Stimulated activated CD4-positive, alpha-beta T cell treated with anti-CD3 and anti-CD28 coated beads, Interleukin-12 subunit alpha, Interleukin-12 subunit beta, amount 100 ng/mL, for 4 hours (primary cell): ENCODE measurements at regions not wholly inside any gene's neighbourhood (a gene's known extent, or its start where the extent isn't known, plus 50 kb on each side); places are given as distances from the start of the nearest gene placed in this dataset.
"Not testable (repeated sequence)": the region's sequence is repeated elsewhere in the genome, so short reads cannot be mapped to it uniquely, and the experiment has no call there.

Experiments
- DNase-seq: peaks from one replicate; pipeline ENCODE4 v3.0.0-alpha.2; 2020

- no peak for DNase-seq
Measured at GRCh38 chr10:89954061-89954460, 252.7 kb downstream of the KIF20B start.

- no peak for DNase-seq
Measured at GRCh38 chr10:89954787-89955566, 253.6 kb downstream of the KIF20B start.

DNA sequence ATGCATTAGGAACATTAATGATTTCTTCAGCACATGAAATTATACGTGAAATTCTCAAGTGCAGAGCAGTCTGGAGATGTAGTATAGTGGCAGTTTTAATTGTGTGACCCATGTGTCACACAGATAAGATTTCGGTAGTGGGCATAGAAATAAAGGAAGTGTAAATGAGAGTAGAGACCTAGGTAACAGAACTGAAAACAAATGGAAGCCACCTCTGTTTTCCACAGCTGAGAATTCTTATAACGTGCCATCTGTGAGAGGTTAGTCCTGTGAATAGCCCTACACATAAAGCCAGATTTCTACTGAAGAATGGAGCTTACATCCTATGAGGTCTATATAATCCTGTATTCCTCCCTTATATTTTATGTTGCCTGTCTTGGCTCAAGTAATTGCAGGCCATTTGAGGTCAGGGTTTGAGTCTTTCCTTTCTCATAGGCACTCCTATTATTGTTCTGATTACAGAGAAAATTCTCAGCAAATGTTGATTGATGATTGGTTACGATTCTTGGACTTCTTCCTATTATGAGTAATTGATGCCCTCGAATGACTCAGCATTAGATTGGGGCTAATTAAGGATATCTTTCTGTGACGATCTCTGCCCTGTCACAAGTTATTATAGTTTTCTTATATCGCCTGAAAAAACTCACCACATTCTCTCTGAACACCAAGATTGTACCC, 258.2 kb downstream of the KIF20B start:
- no peak for DNase-seq

- DNase-seq = no peak
Measured at GRCh38 chr10:89963451-89964102, 262.2 kb downstream of the KIF20B start.

GRCh38 chr10:89966211-89966610, 264.8 kb downstream of the KIF20B start:
- no peak for DNase-seq

- DNase-seq = no peak
Measured at GRCh38 chr10:89973326-89973725, 271.9 kb downstream of the KIF20B start.

GRCh38 chr10:89975071-89975470, 273.7 kb downstream of the KIF20B start:
- DNase-seq = no peak

DNA sequence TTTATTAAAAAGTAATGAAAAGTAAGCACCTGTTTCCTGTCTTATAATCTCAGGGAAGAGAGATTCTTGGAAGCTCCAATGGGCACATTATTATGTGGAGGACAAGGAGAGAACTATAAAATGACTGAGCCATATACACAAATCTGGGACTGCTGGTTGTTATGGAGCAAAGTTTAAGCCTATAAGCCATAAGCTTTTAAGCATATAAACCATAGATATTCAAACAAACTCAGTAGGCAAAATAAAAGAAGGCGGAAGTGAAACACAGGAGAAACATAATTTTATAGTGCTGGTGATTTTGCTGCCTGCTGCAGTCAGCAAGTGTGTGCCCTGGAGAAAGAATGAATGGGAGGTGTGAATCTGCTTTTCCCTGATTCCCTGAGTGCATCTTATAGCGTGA, 274.4 kb downstream of the KIF20B start:
- no peak for DNase-seq

GRCh38 chr10:89978081-89978480, 276.7 kb downstream of the KIF20B start:
- no peak for DNase-seq

DNA sequence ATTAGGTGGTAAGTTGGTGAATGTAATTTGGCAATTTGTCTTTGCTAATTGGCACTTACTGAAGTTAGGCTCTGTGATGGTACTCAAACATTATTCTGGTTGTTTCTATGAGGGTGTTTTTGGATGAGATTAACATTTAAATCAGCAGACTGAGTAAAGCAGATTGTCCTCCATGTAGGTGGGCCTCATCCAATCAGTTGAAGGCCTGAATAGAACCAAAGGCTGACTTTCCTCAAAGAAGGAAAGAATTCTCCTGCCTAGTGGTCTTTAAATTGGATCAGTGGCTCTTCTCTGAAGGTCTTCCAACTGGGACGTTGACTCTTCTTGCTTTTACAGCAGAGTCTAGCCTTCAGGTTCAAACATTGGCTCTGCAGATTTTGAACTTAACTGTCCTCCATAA, 278.3 kb downstream of the KIF20B start:
- no peak for DNase-seq

DNA sequence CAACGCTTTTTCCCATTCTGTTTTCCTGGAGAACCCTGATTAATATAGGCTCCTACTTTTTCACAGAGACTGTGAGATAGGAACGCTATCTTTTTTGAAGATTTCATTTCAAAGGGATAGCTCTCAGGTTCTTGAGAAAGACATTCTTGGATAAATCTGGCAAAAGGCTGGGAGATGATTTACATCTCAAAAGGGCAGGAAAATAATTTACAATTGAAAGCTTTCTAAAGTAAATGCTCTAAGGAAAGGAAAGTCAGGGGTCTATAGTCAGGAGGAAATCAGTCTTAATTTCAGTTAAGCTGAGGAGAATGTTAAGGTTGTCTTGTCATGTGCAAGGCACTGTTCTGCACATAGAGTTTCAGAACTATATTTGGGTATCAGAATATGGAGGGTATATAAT, 278.8 kb downstream of the KIF20B start:
- no peak for DNase-seq

DNA sequence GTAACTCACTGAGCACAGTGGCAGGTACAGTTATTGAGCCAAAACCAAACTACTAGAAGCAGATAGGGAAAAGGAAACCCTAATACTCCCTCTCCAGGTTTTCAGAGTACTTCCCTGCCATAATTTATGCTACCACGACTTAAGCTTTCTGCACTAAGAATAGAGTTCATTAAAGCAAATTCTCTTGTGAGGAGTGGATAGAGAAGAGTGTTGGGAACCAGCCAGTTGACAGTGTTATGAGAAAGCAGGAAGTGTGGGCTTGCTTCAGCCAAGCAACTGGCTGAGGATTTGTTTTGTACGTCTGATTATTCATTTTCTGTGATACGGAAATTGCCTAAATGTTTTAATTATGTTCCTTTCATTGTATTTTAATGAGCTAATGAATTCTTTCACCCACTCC, 280.5 kb downstream of the KIF20B start:
- DNase-seq = no peak

- DNase-seq = no peak
Measured at GRCh38 chr10:89985446-89985845, 284.1 kb downstream of the KIF20B start.

GRCh38 chr10:89988361-89988760, 287.0 kb downstream of the KIF20B start:
- not testable (repeated sequence) for DNase-seq

GRCh38 chr10:89992575-89992974, 291.2 kb downstream of the KIF20B start:
- DNase-seq = no peak

DNA sequence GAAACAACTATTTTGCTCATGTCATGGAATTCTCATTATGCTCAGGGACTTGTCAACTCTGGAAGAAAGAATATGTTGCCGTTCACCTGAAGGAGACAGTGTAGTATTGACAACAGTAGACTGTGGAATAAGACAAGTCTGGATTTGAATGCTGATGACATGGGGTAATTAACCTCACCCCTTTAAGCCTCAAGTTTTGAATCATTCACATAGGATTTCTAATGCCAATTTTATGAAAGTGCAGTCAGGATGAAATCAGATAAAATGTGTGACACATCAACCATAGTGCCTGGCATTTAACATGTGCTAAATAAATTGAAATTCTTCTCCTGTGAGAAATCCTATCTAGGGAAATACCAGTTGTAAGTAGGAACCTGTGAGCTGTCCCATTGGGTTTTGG, 305.8 kb downstream of the KIF20B start:
- DNase-seq = no peak

- DNase-seq = not testable (repeated sequence)
Measured at GRCh38 chr10:90011281-90011680, 309.9 kb downstream of the KIF20B start.

- no peak for DNase-seq
Measured at GRCh38 chr10:90018819-90019218, 317.4 kb downstream of the KIF20B start.

- DNase-seq = no peak
Measured at GRCh38 chr10:90020506-90020905, 319.1 kb downstream of the KIF20B start.

- DNase-seq = no peak
Measured at GRCh38 chr10:90023950-90024349, 322.6 kb downstream of the KIF20B start.

- no peak for DNase-seq
Measured at GRCh38 chr10:90028312-90028711, 326.9 kb downstream of the KIF20B start.

DNA sequence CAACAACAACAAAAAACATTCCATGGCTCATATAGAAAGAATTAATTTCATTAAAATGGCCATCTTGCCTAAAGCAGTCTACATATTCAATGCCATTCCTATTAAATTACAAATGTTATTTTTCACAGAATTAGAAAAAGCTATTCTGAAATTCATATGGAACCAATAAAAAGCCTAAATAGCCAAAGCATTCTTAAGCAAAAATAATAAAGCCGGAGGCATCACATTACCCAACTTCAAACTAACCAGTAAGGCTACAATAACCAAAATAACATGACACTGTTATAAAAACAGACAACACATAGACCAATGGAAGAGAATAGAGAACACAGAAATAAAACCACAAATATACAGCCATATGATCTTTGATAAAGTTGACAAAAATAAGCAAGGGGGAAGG, 330.4 kb downstream of the KIF20B start:
- no peak for DNase-seq

- no peak for DNase-seq
Measured at GRCh38 chr10:90032519-90032918, 331.1 kb downstream of the KIF20B start.

- DNase-seq = not testable (repeated sequence)
Measured at GRCh38 chr10:90034862-90035261, 333.5 kb downstream of the KIF20B start.
